ENCODE measurements at regions not wholly inside any gene's neighbourhood (a gene's known extent, or its start where the extent isn't known, plus 50 kb on each side); places are given as distances from the start of the nearest gene placed in this dataset.

GRCh38 chr1:192022827-192023226 is 135.4 kb upstream of the RGS18 start:
- DNase-seq (ENCODE audit: low read depth, low spot score): no peak
- Histone ChIP-seq H3K36me3 (ENCODE audit: control insufficient read depth in 2 of 2, extremely low read depth in 1 of 2, insufficient read depth in 2 of 2, low read length in 2 of 2) (no peaks in the 10 kb centered on the region), H4K20me1 (ENCODE audit: control insufficient read depth, extremely low read depth, insufficient read depth, low read length) (no peaks in the 10 kb centered on the region), H3K4me1 (ENCODE audit: control insufficient read depth, extremely low read depth, insufficient read depth, low read length) (no peaks in the 10 kb centered on the region), H3K27ac (ENCODE audit: control insufficient read depth, insufficient read depth, low read length) (no peak overlapping the region), H3K4me2 (ENCODE audit: control insufficient read depth, extremely low read depth, insufficient read depth, low read depth, low read length) (no peak overlapping the region), H3K79me2 (ENCODE audit: control insufficient read depth, insufficient read depth, low read length) (no peaks in the 10 kb centered on the region), H2AFZ (ENCODE audit: control insufficient read depth, low read length) (no peak overlapping the region), H3K4me3 (ENCODE audit: control insufficient read depth in 2 of 3, extremely low read depth in 1 of 3, insufficient read depth in 2 of 3, low read depth in 1 of 3, low read length in 3 of 3) (no peak overlapping the region), H3K27me3 (ENCODE audit: control insufficient read depth, extremely low read depth, insufficient read depth, low read length) (no peaks in the 10 kb centered on the region), H3K9me1 (ENCODE audit: control insufficient read depth, extremely low read depth, insufficient read depth, low read length) (no peaks in the 10 kb centered on the region), H3K9me3 (ENCODE audit: control insufficient read depth, low read depth, low read length) (no peaks in the 10 kb centered on the region), H3K9ac (ENCODE audit: control insufficient read depth, extremely low read depth, insufficient read depth, low read length) (no peak overlapping the region)
- TF ChIP-seq EZH2 (IDR thresholded peaks at IDR 0.05; ENCODE audit: low read length) (no peak), CTCF (optimal IDR thresholded peaks at IDR 0.05 in 1 of 3, IDR thresholded peaks at IDR 0.05 in 1 of 3, conservative IDR thresholded peaks at IDR 0.05 in 1 of 3; ENCODE audit: extremely low read depth in 1 of 3, insufficient read depth in 2 of 3, low read length in 3 of 3) (no peak)
- no peak for FAIRE-seq
- dilution Hi-C loops (cut with MboI; ENCODE audit: extremely low pct_ligation_motif_present, low sequenced_read_pairs): no loop called here

- no peaks in the 10 kb centered on the region for H3K36me3 ChIP-seq (ENCODE audit: control insufficient read depth in 2 of 2, extremely low read depth in 1 of 2, insufficient read depth in 2 of 2, low read length in 2 of 2)
- no peaks in the 10 kb centered on the region for H3K4me1 ChIP-seq (ENCODE audit: control insufficient read depth, extremely low read depth, insufficient read depth, low read length)
- no peak overlapping the region for H2AFZ ChIP-seq (ENCODE audit: control insufficient read depth, low read length)
- no peak overlapping the region for H3K9ac ChIP-seq (ENCODE audit: control insufficient read depth, extremely low read depth, insufficient read depth, low read length)
- no peaks in the 10 kb centered on the region for H3K79me2 ChIP-seq (ENCODE audit: control insufficient read depth, insufficient read depth, low read length)
- TF ChIP-seq EZH2 (IDR thresholded peaks at IDR 0.05; ENCODE audit: low read length) (no peak), CTCF (optimal IDR thresholded peaks at IDR 0.05 in 1 of 3, IDR thresholded peaks at IDR 0.05 in 1 of 3, conservative IDR thresholded peaks at IDR 0.05 in 1 of 3; ENCODE audit: extremely low read depth in 1 of 3, insufficient read depth in 2 of 3, low read length in 3 of 3) (no peak)
- no peaks in the 10 kb centered on the region for H3K9me1 ChIP-seq (ENCODE audit: control insufficient read depth, extremely low read depth, insufficient read depth, low read length)
- no peak overlapping the region for H3K4me2 ChIP-seq (ENCODE audit: control insufficient read depth, extremely low read depth, insufficient read depth, low read depth, low read length)
- H4K20me1 ChIP-seq (ENCODE audit: control insufficient read depth, extremely low read depth, insufficient read depth, low read length): no peaks in the 10 kb centered on the region
- no peaks in the 10 kb centered on the region for H3K9me3 ChIP-seq (ENCODE audit: control insufficient read depth, low read depth, low read length)
- H3K4me3 ChIP-seq (ENCODE audit: control insufficient read depth in 2 of 3, extremely low read depth in 1 of 3, insufficient read depth in 2 of 3, low read depth in 1 of 3, low read length in 3 of 3): no peak overlapping the region
- no peak for DNase-seq (ENCODE audit: low read depth, low spot score)
- H3K27ac ChIP-seq (ENCODE audit: control insufficient read depth, insufficient read depth, low read length): no peak overlapping the region
- FAIRE-seq: no peak
- no peaks in the 10 kb centered on the region for H3K27me3 ChIP-seq (ENCODE audit: control insufficient read depth, extremely low read depth, insufficient read depth, low read length)
- dilution Hi-C loops (cut with MboI; ENCODE audit: extremely low pct_ligation_motif_present, low sequenced_read_pairs): no loop called here
Observed at GRCh38 chr1:192024881-192025280, 133.4 kb upstream of the RGS18 start.

Measured in keratinocyte (primary cell).